ENCODE measurements at regions not wholly inside any gene's neighbourhood (a gene's known extent, or its start where the extent isn't known, plus 50 kb on each side); places are given as distances from the start of the nearest gene placed in this dataset.

DNA sequence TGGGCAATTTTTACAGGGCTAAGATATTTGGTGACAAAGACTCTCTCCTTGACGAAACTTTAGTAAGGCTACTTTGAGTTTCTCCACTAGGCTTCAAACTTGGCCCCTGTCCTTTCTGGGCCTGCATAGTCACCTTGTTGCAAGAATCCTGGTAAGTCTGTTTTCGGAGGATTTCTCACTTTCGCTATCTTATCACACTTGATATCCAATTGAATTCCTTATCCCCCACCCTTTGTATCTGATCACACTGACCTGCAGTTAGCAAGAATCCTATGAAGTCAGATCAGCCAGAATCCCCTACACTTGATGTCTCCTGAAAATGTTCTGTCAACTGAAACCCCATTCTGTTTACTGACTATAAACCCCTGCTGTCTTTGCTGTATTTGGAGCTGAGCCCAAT lies 499.8 kb upstream of the GCFC2 start:
- TF ChIP-seq, protein P1, sequence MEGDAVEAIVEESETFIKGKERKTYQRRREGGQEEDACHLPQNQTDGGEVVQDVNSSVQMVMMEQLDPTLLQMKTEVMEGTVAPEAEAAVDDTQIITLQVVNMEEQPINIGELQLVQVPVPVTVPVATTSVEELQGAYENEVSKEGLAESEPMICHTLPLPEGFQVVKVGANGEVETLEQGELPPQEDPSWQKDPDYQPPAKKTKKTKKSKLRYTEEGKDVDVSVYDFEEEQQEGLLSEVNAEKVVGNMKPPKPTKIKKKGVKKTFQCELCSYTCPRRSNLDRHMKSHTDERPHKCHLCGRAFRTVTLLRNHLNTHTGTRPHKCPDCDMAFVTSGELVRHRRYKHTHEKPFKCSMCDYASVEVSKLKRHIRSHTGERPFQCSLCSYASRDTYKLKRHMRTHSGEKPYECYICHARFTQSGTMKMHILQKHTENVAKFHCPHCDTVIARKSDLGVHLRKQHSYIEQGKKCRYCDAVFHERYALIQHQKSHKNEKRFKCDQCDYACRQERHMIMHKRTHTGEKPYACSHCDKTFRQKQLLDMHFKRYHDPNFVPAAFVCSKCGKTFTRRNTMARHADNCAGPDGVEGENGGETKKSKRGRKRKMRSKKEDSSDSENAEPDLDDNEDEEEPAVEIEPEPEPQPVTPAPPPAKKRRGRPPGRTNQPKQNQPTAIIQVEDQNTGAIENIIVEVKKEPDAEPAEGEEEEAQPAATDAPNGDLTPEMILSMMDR (IDR thresholded peaks at IDR 0.05) = no peak

DNA sequence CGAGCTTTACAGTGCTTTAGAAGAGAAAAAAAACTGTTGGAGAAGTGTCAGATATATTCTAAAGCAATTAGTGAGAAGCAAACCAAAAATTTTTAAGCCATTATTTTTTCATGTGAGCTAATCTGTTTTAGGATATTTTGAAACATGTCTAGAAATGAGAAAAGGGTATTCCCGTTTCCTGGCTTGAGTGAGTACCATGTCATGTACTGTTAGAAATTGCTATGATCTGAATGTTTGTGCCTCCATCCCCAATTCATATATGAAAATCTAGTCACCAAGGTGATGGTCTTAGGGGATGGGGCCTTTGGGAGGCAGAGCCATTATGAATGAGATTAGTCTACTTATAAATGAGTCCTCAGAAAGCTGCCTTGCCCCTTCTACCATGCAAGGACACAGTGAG lies 493.3 kb upstream of the GCFC2 start:
- TF ChIP-seq, protein P1 (IDR thresholded peaks at IDR 0.05) = no peak

DNA sequence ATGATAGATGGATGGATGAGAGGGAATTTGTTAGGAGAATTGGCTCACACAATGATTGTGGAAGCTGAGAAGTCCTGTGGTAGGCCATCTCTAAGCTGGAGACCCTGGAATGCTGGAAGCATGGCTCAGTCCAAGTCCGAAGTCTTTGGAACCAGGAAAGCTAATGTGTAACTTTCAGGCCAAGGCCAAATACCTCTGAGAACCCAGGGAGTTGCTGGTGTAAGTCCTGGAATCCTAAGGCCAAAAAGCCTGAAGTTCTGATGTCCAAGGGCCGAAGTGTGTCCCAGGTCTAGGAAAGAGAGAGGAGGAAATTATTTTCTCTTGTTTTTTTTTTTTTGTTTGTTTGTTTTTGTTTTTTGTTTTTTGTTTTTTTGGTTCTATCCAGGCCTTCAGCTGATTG lies 492.2 kb upstream of the GCFC2 start:
- TF ChIP-seq, protein P1 (IDR thresholded peaks at IDR 0.05) = no peak

DNA sequence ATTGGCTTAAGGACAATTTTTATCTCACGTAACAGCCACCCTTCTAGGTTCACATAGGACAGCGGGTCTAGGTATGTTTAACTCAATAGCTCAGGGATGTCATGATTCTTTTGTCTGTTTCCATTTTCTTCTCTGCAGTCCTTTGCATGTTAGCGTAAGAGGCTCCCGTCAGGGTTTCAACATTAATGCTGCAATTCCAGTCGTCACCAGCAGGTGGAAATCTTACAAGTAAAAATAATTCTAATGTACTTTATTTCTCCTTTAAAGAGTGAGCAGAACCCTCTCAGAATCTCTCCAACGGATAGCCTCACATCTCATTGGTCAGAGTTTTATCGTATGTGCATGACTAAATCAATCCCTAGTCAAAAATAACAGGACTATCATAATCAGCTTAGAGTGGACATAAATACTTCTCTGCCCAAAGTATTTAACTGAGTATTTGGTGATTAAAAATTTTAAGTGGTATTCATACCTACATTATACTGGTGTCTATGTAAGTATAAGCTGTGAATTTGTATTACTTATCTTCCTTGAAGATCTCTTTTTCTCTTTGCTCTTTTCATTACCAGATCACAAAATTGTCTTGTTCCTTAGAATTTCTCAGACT lies 487.2 kb upstream of the GCFC2 start:
- TF ChIP-seq, protein P1 (IDR thresholded peaks at IDR 0.05) = peak; percentile 68

DNA sequence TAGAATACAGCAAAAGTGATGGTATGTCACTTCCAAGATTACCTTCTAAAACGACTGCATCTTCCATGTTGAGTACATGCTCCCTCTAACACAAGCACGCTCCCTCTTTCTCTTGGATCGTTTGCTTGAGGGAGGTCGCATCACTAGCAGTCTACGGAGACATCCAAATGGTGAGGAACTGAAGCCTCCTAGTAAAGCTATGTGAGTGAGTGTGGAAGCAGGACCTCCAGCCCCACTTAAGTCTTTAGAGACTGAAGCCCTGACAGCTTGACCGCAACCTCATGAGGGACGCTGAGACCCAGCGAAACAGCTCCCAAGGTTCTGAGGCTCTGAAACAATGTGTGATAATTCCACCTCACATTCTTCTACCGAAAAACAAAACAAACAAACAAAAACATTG lies 486.7 kb upstream of the GCFC2 start:
- TF ChIP-seq, protein P1 (IDR thresholded peaks at IDR 0.05) = no peak

DNA sequence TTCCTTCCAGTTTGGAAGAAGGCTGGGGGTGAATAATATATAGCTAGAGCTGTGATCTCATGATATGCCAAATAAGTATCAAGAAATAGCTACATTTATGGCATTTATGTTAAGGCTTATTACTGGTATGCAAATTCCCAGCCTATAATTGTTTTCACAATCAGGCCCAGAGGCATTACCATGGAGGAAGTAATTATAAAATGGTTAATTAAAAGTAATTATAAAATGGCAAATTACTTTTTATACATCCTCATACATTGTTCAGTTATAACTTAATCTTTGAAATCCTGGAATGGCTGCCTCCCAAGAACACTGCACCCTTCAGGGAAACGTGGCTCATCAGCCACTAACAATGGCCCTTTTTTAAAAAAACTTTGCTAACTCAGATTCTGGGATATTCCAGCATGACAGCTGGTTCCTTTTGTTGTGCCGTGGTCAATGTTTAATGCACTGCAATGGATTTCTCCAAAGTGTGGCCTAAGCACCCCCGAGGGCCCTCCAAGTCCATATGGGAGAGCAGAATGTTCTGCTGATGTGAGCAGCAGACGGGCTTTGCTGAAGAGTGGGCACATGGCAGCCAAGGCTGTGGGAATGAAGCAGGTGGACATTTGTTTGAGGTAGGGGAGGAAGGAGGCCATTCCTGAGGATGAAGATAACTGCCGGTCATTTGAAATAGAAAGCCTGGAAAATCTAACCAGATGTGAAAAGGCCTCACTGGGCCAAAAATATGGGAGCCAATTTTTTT lies 483.5 kb upstream of the GCFC2 start:
- TF ChIP-seq, protein P1 (IDR thresholded peaks at IDR 0.05) = no peak

DNA sequence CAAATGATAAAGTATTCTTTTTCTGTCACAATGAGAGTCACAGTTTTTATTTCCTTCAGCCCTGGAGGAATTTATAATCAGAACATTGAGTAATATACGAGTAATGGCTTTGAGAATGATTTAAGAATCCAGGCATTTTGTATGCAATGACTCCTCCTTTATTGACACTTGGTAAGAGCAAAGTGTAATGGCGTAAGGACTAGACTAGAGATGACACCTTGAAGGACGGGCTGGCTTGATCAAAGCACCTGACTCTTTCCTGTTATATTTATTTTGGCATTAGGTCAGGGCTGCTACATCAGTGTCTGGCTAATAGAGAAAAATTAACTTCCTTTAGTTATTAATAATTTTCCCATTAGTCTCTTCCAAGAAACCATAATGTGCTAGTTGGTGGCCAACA lies 482.4 kb upstream of the GCFC2 start:
- TF ChIP-seq, protein P1 (IDR thresholded peaks at IDR 0.05) = no peak
